Stomach (tissue), 8 donors: ENCODE measurements at regions not wholly inside any gene's neighbourhood (a gene's known extent, or its start where the extent isn't known, plus 50 kb on each side); places are given as distances from the start of the nearest gene placed in this dataset.
"Not testable (repeated sequence)": the region's sequence is repeated elsewhere in the genome, so short reads cannot be mapped to it uniquely, and the experiment has no call there.

Experiments used
- DNase-seq, 2 donors: peaks; one replicate each; pipeline versions ENCODE4 v3.0.0 to v3.0.0-alpha.2; 2013 to 2019
- H3K27ac ChIP-seq, 5 donors: fragments of 200-600 bp in 4 of 5; sonication (generic) in 4 of 5; one replicate each; pipeline ENCODE4 v1.5.1; 2013 to 2019; ENCODE audit warnings: mild to moderate bottlenecking in 1 of 5, moderate library complexity in 1 of 5
- H3K27me3 ChIP-seq, 3 donors: fragments of 200-600 bp; sonication (generic); one replicate each; pipeline ENCODE4 v1.5.1; 2017 to 2019; ENCODE audit warnings: mixed run types in 1 of 3
- H3K36me3 ChIP-seq, 4 donors: fragments of 200-600 bp; sonication (generic); 1 replicate in 3 of 4; 2 replicates in 1 of 4; pipeline ENCODE4 v1.5.1; 2016 to 2019
- H3K4me1 ChIP-seq, 4 donors: fragments of 200-600 bp; sonication (generic); one replicate each; pipeline ENCODE4 v1.5.1; 2016 to 2019
- H3K4me3 ChIP-seq, 4 donors: fragments of 200-600 bp; sonication (generic) in 3 of 4; one replicate each; pipeline ENCODE4 v1.5.1; 2016 to 2019; ENCODE audit warnings: mild to moderate bottlenecking in 1 of 4
- H3K9me3 ChIP-seq, 4 donors: fragments of 200-600 bp; sonication (generic); one replicate each; pipeline ENCODE4 v1.5.1; 2016 to 2019
- CTCF ChIP-seq, 7 experiments: fragments of 450-650 bp in 4 of 7; fragments of 200-600 bp in 3 of 7; sonication (generic) in 3 of 7; IDR thresholded peaks; one replicate each; pipeline ENCODE4 v1.5.1; 2016 to 2019; ENCODE audit warnings: antibody characterized with exemption in 7 of 7, control low read depth in 2 of 7, mild to moderate bottlenecking in 1 of 7
- EP300 ChIP-seq: sonication (generic); formaldehyde crosslinking; IDR thresholded peaks from one replicate; pipeline ENCODE4 v1.6.1; 2017; ENCODE audit warnings: antibody characterized with exemption
- POLR2A ChIP-seq, 4 donors: fragments of 450-650 bp; IDR thresholded peaks; one replicate each; pipeline ENCODE4 v1.6.1; 2016; ENCODE audit warnings: antibody characterized with exemption in 4 of 4, control low read depth in 2 of 4, mild to moderate bottlenecking in 1 of 4, moderate library complexity in 1 of 4
- POLR2AphosphoS5 ChIP-seq, 3 donors: sonication (generic); formaldehyde crosslinking; IDR thresholded peaks; one replicate each; pipeline ENCODE4 v1.6.1; 2016; ENCODE audit warnings: antibody characterized with exemption in 3 of 3
- WGBS, 5 donors: extraction: QIAGEN DNeasy Blood & Tissue Kit in 3 of 5; methylation state at CpG; one replicate each; pipeline versions ENCODE4 v1.1.5 to v1.1.7; 2013 to 2018; 5-methylcytosine and 5-hydroxymethylcytosine counted together
- intact Hi-C: fragments of 100-400 bp; cut with DNase I; formaldehyde crosslinking; loops from one replicate; pipeline ENCODE4 v1.15.1; 2023; ENCODE audit warnings: low total_unique reads
- donor health status: healthy with polysubstance abuse.
- donor health status: Bipolar disorder and iron deficiency.
- donor health status: healthy.

GRCh38 chr17:34424814-34425491 is 61.9 kb upstream of the CCL1 start:
- peaks cover 3 to 65% (median 23%) of the 10 kb centered on the region in 3 donors for H3K27me3 ChIP-seq
- no peak overlapping the region for H3K4me3 ChIP-seq
- no peaks in the 10 kb centered on the region for H3K9me3 ChIP-seq
- DNase-seq = no peak
- WGBS, 5 donors = 19 to 33% (median 30%) methylated on average over 14 of the region's 14 CpGs
- TF ChIP-seq EP300 (no peak), POLR2A (IDR thresholded peaks at IDR 0.05) (no peak), CTCF (IDR thresholded peaks at IDR 0.05) (no peak), POLR2AphosphoS5 (IDR thresholded peaks at IDR 0.05) (no peak)
- no peak overlapping the region for H3K27ac ChIP-seq
- no peaks in the 10 kb centered on the region for H3K36me3 ChIP-seq
- intact Hi-C loops = loop anchor here (5.0 kb wide), 2 partner anchors 212 to 697 kb away; partner anchors contain the start of gene FNDC8
- peaks cover 0 to 14% (median 0%) of the 10 kb centered on the region in 4 donors for H3K4me1 ChIP-seq

GRCh38 chr17:34423978-34424813 is 61.2 kb upstream of the CCL1 start:
- 10 to 15% (median 12%) methylated on average over 29 of the region's 29 CpGs for WGBS, 5 donors

GRCh38 chr17:34423315-34423714 is 60.3 kb upstream of the CCL1 start:
- H3K36me3 ChIP-seq, H3K27ac ChIP-seq, H3K4me3 ChIP-seq, DNase-seq, H3K9me3 ChIP-seq: not testable (repeated sequence)
- intact Hi-C loops = loop anchor here (5.0 kb wide), 2 partner anchors 214 to 699 kb away; partner anchors contain the start of gene FNDC8
- H3K4me1 ChIP-seq = peaks cover 0 to 14% (median 0%) of the 10 kb centered on the region in 4 donors
- peaks cover 3 to 79% (median 23%) of the 10 kb centered on the region in 3 donors for H3K27me3 ChIP-seq
- WGBS, 5 donors = 69 to 90% (median 83%) methylated on average over 5 to 7 of the region's 7 CpGs

More at GRCh38 chr17:34423978-34424813, 61.2 kb upstream of the CCL1 start:
- Histone ChIP-seq H3K27me3 (peaks cover 3 to 71% (median 23%) of the 10 kb centered on the region in 3 donors), H3K27ac (no peak overlapping the region), H3K4me1 (peaks cover 0 to 14% (median 0%) of the 10 kb centered on the region in 4 donors), H3K9me3 (no peaks in the 10 kb centered on the region), H3K4me3 (no peak overlapping the region), H3K36me3 (no peaks in the 10 kb centered on the region)
- no peak for DNase-seq
- intact Hi-C loops = loop anchor here (5.0 kb wide), 2 partner anchors 213 to 698 kb away; partner anchors contain the start of gene FNDC8
- TF ChIP-seq CTCF (IDR thresholded peaks at IDR 0.05) (no peak), EP300 (no peak), POLR2A (IDR thresholded peaks at IDR 0.05) (no peak), POLR2AphosphoS5 (IDR thresholded peaks at IDR 0.05) (no peak)

- no peak overlapping the region for H3K27ac ChIP-seq
- H3K9me3 ChIP-seq = no peaks in the 10 kb centered on the region
- no peak for TF ChIP-seq EP300
- no peak for TF ChIP-seq CTCF (IDR thresholded peaks at IDR 0.05)
- TF ChIP-seq POLR2A (IDR thresholded peaks at IDR 0.05) = no peak
- TF ChIP-seq POLR2AphosphoS5 (IDR thresholded peaks at IDR 0.05) = no peak
- no peak overlapping the region for H3K4me3 ChIP-seq
- intact Hi-C loops = loop anchor here (5.0 kb wide), 2 partner anchors 216 to 701 kb away; partner anchors contain the start of gene FNDC8
- H3K36me3 ChIP-seq = no peaks in the 10 kb centered on the region
- no peak for DNase-seq
- WGBS, 5 donors = 48 to 82% (median 63%) methylated on average over 3 of the region's 3 CpGs
- peaks cover 3 to 76% (median 30%) of the 10 kb centered on the region in 3 donors for H3K27me3 ChIP-seq
- peaks cover 0 to 14% (median 0%) of the 10 kb centered on the region in 4 donors for H3K4me1 ChIP-seq
Measured at GRCh38 chr17:34420900-34421299, 57.9 kb upstream of the CCL1 start.
